CD4-positive, alpha-beta T cell treated with Interleukin-10 for 1 hour (primary cell): ENCODE measurements at regions not wholly inside any gene's neighbourhood (a gene's known extent, or its start where the extent isn't known, plus 50 kb on each side); places are given as distances from the start of the nearest gene placed in this dataset.

ENCODE experiments used
- DNase-seq: peaks from one replicate; pipeline ENCODE4 v3.0.0-alpha.2; 2020

DNA sequence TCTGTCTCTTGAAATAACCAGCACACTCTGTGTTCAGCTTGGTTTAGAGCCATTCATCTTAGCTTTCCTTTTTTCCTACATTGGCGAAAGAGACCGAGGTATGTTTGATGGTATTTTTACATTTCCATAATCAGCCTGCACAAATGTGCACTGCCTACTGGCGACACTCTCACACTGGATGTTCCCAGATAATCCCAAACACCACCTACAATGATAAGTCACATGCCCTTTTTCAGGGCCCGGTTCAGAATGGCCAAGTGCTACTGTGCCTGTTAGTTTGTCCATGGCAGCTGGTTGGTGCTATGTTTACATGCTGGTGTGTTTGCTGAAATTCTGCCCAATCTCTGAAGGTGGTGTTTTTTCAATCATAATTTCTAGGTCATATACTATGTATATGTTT, 80.8 kb upstream of the NR3C2 start:
- DNase-seq: no peak

DNA sequence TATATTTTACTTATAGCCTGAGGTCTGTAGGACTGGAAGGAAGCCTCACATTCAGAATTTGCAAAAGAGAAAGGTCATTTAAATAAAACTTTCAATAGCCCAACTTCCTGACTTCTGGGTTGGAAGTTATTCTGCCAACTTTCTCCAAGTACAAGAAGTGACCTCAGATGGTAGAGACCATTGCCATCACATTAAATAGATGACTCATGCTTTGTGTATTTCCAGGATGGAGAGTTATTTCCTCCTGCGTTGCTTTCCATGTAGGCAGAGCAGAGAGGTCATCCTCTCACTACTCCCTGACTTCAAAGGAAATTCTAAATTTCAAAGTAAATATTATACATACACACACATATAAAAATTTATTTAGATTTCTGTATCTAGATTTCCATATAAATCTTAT, 73.0 kb upstream of the NR3C2 start:
- DNase-seq: no peak

DNA sequence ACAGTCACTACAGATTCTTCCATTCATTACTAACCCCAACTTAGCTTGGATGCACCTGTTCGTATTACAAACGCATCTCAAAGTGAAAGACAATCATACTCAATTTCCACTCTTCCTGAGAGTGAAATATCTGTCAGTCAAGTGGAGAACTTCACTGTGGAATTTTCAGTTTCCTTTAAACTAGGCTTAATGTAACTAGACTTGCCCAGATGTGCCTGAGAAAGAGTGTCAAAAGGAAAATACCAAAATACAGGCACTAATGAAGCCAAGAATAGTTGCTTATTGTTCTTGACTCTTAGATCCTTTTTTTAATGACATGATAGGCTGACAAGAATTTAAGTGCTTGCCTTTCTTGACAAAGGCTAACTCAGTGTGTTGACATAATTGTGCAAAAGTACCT, 72.4 kb upstream of the NR3C2 start:
- no peak for DNase-seq

DNA sequence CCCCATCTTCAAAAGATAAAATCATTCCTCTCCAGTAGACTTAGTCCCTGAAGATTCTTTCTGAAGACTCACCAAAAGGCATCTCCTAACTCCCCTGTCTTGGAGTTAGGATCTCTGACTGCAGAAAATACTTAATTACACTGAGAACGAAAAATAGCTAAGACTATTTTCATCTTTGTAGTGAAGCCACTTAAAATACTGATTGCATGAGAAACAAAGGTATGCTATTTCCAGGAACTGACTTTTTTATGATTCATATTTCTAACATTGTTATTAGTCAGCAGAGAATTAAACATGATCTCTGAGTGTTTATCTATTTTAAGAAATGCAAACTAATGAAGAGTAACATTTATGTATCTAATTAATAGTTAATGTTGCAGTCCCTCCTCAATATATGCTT, 71.8 kb upstream of the NR3C2 start:
- no peak for DNase-seq

DNA sequence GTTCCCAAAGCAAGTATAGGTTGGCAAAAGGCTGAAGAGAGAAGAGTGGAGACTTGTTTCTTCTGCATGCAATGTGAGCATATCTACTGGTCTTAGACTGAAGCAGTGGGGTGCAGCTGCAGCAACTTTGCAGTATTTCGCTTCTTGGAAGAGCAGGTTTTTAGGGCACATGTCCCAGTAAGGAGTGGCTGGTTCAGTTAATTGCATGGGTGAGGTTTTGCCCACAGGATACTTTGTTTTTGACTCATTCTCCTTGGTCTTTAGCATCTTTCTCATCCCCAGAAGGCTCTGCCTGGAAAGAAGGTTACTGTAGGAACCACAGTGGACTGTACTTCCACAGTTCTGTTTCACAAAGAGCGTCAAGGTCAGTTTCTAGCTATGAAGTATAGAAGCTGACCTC, 68.0 kb upstream of the NR3C2 start:
- DNase-seq: no peak

DNA sequence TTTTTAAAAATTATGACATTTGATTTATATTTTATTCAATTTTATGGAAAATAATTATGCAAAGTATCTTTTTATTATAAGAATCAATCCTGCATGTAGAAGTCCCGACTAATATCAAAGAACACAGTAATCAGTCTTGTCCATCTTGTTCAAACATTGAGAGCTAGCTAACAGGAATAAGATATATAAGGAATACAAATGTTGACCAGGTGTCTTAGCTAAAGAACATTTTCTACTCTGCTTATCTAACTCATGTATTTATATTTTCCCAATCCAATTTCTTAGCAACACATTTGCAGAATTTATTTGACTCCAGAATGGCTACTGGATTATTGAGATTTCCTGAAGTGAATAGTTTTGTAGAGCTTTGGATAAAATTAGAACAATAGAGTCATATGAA, 61.5 kb upstream of the NR3C2 start:
- DNase-seq: no peak

DNA sequence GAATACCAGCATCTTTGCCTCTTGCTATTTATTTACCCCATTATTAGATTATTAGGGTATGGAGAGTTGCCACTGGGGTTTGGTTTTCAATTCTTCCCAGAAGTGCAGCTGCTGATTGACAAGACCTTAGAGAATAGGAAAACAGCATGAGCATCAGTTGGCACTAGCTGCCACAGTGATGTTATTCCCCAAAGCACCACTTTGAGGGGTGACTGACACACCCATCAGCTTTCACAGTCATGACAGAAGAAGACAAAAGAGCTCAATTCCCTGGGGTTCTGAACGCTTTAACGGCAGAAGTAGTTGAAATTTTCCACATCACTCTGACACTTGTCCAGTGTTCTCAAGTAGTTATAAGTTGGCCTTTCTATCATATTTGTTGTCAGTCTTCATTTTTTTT, 55.0 kb upstream of the NR3C2 start:
- no peak for DNase-seq

DNA sequence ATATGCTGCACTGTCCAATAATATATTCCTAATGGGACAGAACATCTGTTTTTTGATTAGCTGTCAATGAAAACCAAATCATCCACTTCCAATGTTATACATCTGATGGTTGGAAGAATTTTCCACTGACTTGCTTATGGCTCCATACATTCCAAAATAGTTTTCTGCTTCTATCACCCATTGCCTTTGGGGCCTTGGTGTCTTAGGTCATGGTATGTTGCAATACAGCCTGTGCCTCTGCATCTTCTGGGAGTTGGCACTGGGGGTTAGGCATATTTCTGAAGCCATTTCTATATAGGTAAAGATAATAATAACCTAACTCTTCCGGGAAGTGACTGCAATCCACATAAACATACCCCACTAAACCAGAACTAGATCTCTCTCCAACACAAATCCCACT, 53.2 kb upstream of the NR3C2 start:
- no peak for DNase-seq
